IPS-15b (cell line): ENCODE measurements at regions not wholly inside any gene's neighbourhood (a gene's known extent, or its start where the extent isn't known, plus 50 kb on each side); places are given as distances from the start of the nearest gene placed in this dataset.

Source experiments
- H3K27me3 ChIP-seq: one replicate; pipeline ENCODE4 v1.6.1; 2013; ENCODE audit warnings: low read length; ENCODE audit not compliant: control insufficient read depth, insufficient read depth
- H3K36me3 ChIP-seq: one replicate; pipeline ENCODE4 v1.6.1; 2013; ENCODE audit warnings: low read length; ENCODE audit not compliant: control insufficient read depth, insufficient read depth
- H3K4me1 ChIP-seq: one replicate; pipeline ENCODE4 v1.6.1; 2013; ENCODE audit warnings: mild to moderate bottlenecking, low read length; ENCODE audit not compliant: control insufficient read depth, insufficient read depth
- H3K4me3 ChIP-seq: one replicate; pipeline ENCODE4 v1.5.1; 2013; ENCODE audit warnings: low read depth, low read length
- H3K9ac ChIP-seq: one replicate; pipeline ENCODE4 v1.6.1; 2013; ENCODE audit warnings: low read depth, mild to moderate bottlenecking, low read length
- H3K9me3 ChIP-seq: one replicate; pipeline ENCODE4 v1.6.1; 2013; ENCODE audit warnings: mild to moderate bottlenecking, low read length; ENCODE audit not compliant: control insufficient read depth, insufficient read depth

GRCh38 chr11:42528471-42528870 is 783.3 kb upstream of the API5 start:
- Histone ChIP-seq H3K9me3 (no peaks in the 10 kb centered on the region), H3K27me3 (no peaks in the 10 kb centered on the region), H3K9ac (no peak overlapping the region), H3K4me3 (no peak overlapping the region), H3K4me1 (no peaks in the 10 kb centered on the region), H3K36me3 (no peaks in the 10 kb centered on the region)

- no peaks in the 10 kb centered on the region for H3K36me3 ChIP-seq
- H3K4me1 ChIP-seq, result no peaks in the 10 kb centered on the region
- no peaks in the 10 kb centered on the region for H3K9me3 ChIP-seq
- no peak overlapping the region for H3K9ac ChIP-seq
- no peak overlapping the region for H3K4me3 ChIP-seq
- no peaks in the 10 kb centered on the region for H3K27me3 ChIP-seq
Observed at GRCh38 chr11:42528911-42529310, 782.9 kb upstream of the API5 start.

GRCh38 chr11:42536611-42537360 is 775.0 kb upstream of the API5 start:
- H3K36me3 ChIP-seq, result no peaks in the 10 kb centered on the region

GRCh38 chr11:42542336-42542735 is 769.5 kb upstream of the API5 start:
- Histone ChIP-seq H3K9ac (no peak overlapping the region), H3K4me3 (no peak overlapping the region), H3K27me3 (no peaks in the 10 kb centered on the region), H3K4me1 (no peaks in the 10 kb centered on the region), H3K36me3 (no peaks in the 10 kb centered on the region), H3K9me3 (no peaks in the 10 kb centered on the region)

More at GRCh38 chr11:42536611-42537360, 775.0 kb upstream of the API5 start:
- no peak overlapping the region for H3K9ac ChIP-seq
- H3K4me3 ChIP-seq, result no peak overlapping the region
- H3K27me3 ChIP-seq, result no peaks in the 10 kb centered on the region
- no peaks in the 10 kb centered on the region for H3K4me1 ChIP-seq
- H3K9me3 ChIP-seq, result no peaks in the 10 kb centered on the region

GRCh38 chr11:42543844-42544419 is 767.9 kb upstream of the API5 start:
- no peak overlapping the region for H3K9ac ChIP-seq
- H3K4me1 ChIP-seq, result no peaks in the 10 kb centered on the region
- H3K27me3 ChIP-seq, result no peaks in the 10 kb centered on the region
- no peaks in the 10 kb centered on the region for H3K36me3 ChIP-seq
- H3K9me3 ChIP-seq, result no peaks in the 10 kb centered on the region
- no peak overlapping the region for H3K4me3 ChIP-seq

- Histone ChIP-seq H3K4me3 (no peak overlapping the region), H3K9me3 (no peaks in the 10 kb centered on the region), H3K36me3 (no peaks in the 10 kb centered on the region), H3K4me1 (no peaks in the 10 kb centered on the region), H3K9ac (no peak overlapping the region), H3K27me3 (no peaks in the 10 kb centered on the region)
Observed at GRCh38 chr11:42544726-42545125, 767.1 kb upstream of the API5 start.

GRCh38 chr11:42545954-42546353 is 765.8 kb upstream of the API5 start:
- Histone ChIP-seq H3K9me3 (no peaks in the 10 kb centered on the region), H3K4me1 (no peaks in the 10 kb centered on the region), H3K36me3 (no peaks in the 10 kb centered on the region), H3K27me3 (no peaks in the 10 kb centered on the region), H3K9ac (no peak overlapping the region), H3K4me3 (no peak overlapping the region)

- Histone ChIP-seq H3K4me3 (no peak overlapping the region), H3K4me1 (no peaks in the 10 kb centered on the region)
Observed at GRCh38 chr11:42552786-42553185, 759.0 kb upstream of the API5 start.

GRCh38 chr11:42555190-42555589 is 756.6 kb upstream of the API5 start:
- no peak overlapping the region for H3K9ac ChIP-seq

More at GRCh38 chr11:42552786-42553185, 759.0 kb upstream of the API5 start:
- Histone ChIP-seq H3K36me3 (no peaks in the 10 kb centered on the region), H3K27me3 (no peaks in the 10 kb centered on the region), H3K9ac (no peak overlapping the region), H3K9me3 (no peaks in the 10 kb centered on the region)

GRCh38 chr11:42571131-42571877 is 740.5 kb upstream of the API5 start:
- H3K4me1 ChIP-seq, result no peaks in the 10 kb centered on the region
- H3K9ac ChIP-seq, result no peak overlapping the region
- no peaks in the 10 kb centered on the region for H3K27me3 ChIP-seq
- H3K36me3 ChIP-seq, result no peaks in the 10 kb centered on the region
- H3K4me3 ChIP-seq, result no peak overlapping the region
- no peaks in the 10 kb centered on the region for H3K9me3 ChIP-seq

More at GRCh38 chr11:42555190-42555589, 756.6 kb upstream of the API5 start:
- no peak overlapping the region for H3K4me3 ChIP-seq
- no peaks in the 10 kb centered on the region for H3K36me3 ChIP-seq
- no peaks in the 10 kb centered on the region for H3K9me3 ChIP-seq
- H3K4me1 ChIP-seq, result no peaks in the 10 kb centered on the region
- no peaks in the 10 kb centered on the region for H3K27me3 ChIP-seq

GRCh38 chr11:42571878-42572610 is 739.8 kb upstream of the API5 start:
- Histone ChIP-seq H3K9ac (no peak overlapping the region), H3K9me3 (no peaks in the 10 kb centered on the region), H3K36me3 (no peaks in the 10 kb centered on the region), H3K4me3 (no peak overlapping the region), H3K4me1 (no peaks in the 10 kb centered on the region), H3K27me3 (no peaks in the 10 kb centered on the region)
